Right lobe of liver (tissue), 4 donors: ENCODE measurements at regions not wholly inside any gene's neighbourhood (a gene's known extent, or its start where the extent isn't known, plus 50 kb on each side); places are given as distances from the start of the nearest gene placed in this dataset.

Source experiments
- POLR2A ChIP-seq: fragments of 450-650 bp; IDR thresholded peaks from one replicate; pipeline ENCODE4 v1.6.1; 2017; ENCODE audit warnings: antibody characterized with exemption, mild to moderate bottlenecking
- TF ChIP-seq, protein P1 (sequence below), 4 donors: fragments of 200-600 bp in 3 of 4; fragments of 450-650 bp in 1 of 4; IDR thresholded peaks; one replicate each; pipeline versions ENCODE4 v1.5.1 to v1.8.0; 2016 to 2022; ENCODE audit warnings: antibody characterized with exemption in 4 of 4, mild to moderate bottlenecking in 2 of 4
- donor health status: DM: no; HTN: no; CAD: no.
- donor health status: DM: no; HTN: no; CAD: no.
- donor health status: DM: no; HTN: yes; CAD: no.

DNA sequence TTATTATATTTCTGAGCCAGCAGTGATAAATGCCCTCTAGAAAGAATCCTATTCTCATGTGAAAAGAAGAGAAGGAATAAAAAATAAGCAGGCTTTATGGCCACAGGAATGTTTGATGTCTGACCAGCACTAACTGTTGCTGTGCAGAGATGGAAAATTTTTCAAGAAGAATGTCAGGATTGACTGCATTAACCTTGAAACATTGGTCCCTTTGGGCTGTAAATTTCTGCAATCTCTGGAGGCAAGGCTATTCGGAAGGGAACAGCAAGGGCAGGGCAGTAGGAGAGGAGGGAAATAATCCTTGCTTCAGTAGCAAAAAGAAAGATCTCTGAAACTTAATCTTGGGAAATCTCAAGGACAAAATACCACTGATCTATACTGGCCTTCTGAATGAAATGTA lies 415.2 kb downstream of the DNAH5 start:
- TF ChIP-seq, protein P1, sequence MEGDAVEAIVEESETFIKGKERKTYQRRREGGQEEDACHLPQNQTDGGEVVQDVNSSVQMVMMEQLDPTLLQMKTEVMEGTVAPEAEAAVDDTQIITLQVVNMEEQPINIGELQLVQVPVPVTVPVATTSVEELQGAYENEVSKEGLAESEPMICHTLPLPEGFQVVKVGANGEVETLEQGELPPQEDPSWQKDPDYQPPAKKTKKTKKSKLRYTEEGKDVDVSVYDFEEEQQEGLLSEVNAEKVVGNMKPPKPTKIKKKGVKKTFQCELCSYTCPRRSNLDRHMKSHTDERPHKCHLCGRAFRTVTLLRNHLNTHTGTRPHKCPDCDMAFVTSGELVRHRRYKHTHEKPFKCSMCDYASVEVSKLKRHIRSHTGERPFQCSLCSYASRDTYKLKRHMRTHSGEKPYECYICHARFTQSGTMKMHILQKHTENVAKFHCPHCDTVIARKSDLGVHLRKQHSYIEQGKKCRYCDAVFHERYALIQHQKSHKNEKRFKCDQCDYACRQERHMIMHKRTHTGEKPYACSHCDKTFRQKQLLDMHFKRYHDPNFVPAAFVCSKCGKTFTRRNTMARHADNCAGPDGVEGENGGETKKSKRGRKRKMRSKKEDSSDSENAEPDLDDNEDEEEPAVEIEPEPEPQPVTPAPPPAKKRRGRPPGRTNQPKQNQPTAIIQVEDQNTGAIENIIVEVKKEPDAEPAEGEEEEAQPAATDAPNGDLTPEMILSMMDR (IDR thresholded peaks at IDR 0.05), result no peak
- TF ChIP-seq POLR2A, result no peak
